HG03565 (cell line): ENCODE measurements at regions not wholly inside any gene's neighbourhood (a gene's known extent, or its start where the extent isn't known, plus 50 kb on each side); places are given as distances from the start of the nearest gene placed in this dataset.

Experiments
- ATAC-seq: cut with Tn5 transposase; IDR thresholded peaks from one replicate; pipeline ENCODE4 v1.9.1; 2021; ENCODE audit warnings: mild to moderate bottlenecking, moderate library complexity; ENCODE audit not compliant: unreplicated experiment

GRCh38 chr16:82419332-82419731 lies 207.4 kb upstream of the CDH13 start:
- no peak for ATAC-seq

- no peak for ATAC-seq
Observed at GRCh38 chr16:82414476-82414875, 212.3 kb upstream of the CDH13 start.

- ATAC-seq = no peak
Observed at GRCh38 chr16:82412770-82413169, 214.0 kb upstream of the CDH13 start.

GRCh38 chr16:82405736-82406135 lies 221.0 kb upstream of the CDH13 start:
- no peak for ATAC-seq

- ATAC-seq = no peak
Observed at GRCh38 chr16:82404586-82405315, 222.0 kb upstream of the CDH13 start.

GRCh38 chr16:82402665-82403218 lies 224.0 kb upstream of the CDH13 start:
- ATAC-seq = no peak

- no peak for ATAC-seq
Observed at GRCh38 chr16:82400046-82400445, 226.7 kb upstream of the CDH13 start.

- ATAC-seq = no peak
Observed at GRCh38 chr16:82396509-82396908, 226.5 kb upstream of the MPHOSPH6 start.

GRCh38 chr16:82395212-82395611 lies 225.2 kb upstream of the MPHOSPH6 start:
- no peak for ATAC-seq

- no peak for ATAC-seq
Observed at GRCh38 chr16:82391690-82392089, 221.7 kb upstream of the MPHOSPH6 start.

GRCh38 chr16:82389956-82390650 lies 220.1 kb upstream of the MPHOSPH6 start:
- no peak for ATAC-seq

GRCh38 chr16:82386761-82387160 lies 216.7 kb upstream of the MPHOSPH6 start:
- no peak for ATAC-seq

GRCh38 chr16:82384949-82385348 lies 214.9 kb upstream of the MPHOSPH6 start:
- ATAC-seq = no peak

GRCh38 chr16:82384017-82384416 lies 214.0 kb upstream of the MPHOSPH6 start:
- ATAC-seq = no peak

GRCh38 chr16:82382521-82382920 lies 212.5 kb upstream of the MPHOSPH6 start:
- no peak for ATAC-seq

GRCh38 chr16:82379551-82379950 lies 209.5 kb upstream of the MPHOSPH6 start:
- no peak for ATAC-seq

GRCh38 chr16:82373976-82374375 lies 204.0 kb upstream of the MPHOSPH6 start:
- ATAC-seq = no peak

- ATAC-seq = no peak
Observed at GRCh38 chr16:82370282-82370681, 200.3 kb upstream of the MPHOSPH6 start.

- no peak for ATAC-seq
Observed at GRCh38 chr16:82368041-82368440, 198.0 kb upstream of the MPHOSPH6 start.

- no peak for ATAC-seq
Observed at GRCh38 chr16:82366462-82366861, 196.4 kb upstream of the MPHOSPH6 start.

GRCh38 chr16:82364690-82365089 lies 194.7 kb upstream of the MPHOSPH6 start:
- ATAC-seq = no peak
